ENCODE measurements at regions not wholly inside any gene's neighbourhood (a gene's known extent, or its start where the extent isn't known, plus 50 kb on each side); places are given as distances from the start of the nearest gene placed in this dataset.

DNA sequence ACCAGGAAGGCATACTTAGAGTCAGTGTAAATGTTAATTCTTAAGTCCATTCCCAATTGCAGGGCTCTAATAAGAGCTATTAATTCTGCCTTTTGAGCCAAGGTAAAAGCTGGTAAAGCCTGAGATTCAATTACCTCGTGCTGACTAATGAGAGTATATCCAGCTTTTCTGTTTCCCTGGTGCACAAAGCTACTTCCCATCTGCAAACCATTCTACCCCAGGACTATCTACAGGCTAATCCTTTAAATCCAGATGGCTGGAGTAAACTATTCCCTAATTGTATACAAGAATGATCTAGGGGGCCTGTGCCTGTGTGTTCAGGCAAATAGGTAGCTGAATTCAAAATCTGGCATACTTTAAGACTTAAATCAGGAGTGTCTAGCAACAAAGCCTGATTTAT lies 365.0 kb downstream of the GPM6A start:
- ATAC-seq (ENCODE audit: insufficient number of reproducible peaks, low FRiP score, low read depth) (no peak), DNase-seq (ENCODE audit: low spot score) (no peak)
- no peaks in the 10 kb centered on the region for H3K4me1 ChIP-seq (ENCODE audit: control insufficient read depth in 1 of 2, low read depth in 2 of 2)
- no peaks in the 10 kb centered on the region for H3K9me3 ChIP-seq
- H3K36me3 ChIP-seq: no peaks in the 10 kb centered on the region
- H3K4me3 ChIP-seq: no peak overlapping the region
- H3K27ac ChIP-seq: no peak overlapping the region
- TF ChIP-seq, protein P1, sequence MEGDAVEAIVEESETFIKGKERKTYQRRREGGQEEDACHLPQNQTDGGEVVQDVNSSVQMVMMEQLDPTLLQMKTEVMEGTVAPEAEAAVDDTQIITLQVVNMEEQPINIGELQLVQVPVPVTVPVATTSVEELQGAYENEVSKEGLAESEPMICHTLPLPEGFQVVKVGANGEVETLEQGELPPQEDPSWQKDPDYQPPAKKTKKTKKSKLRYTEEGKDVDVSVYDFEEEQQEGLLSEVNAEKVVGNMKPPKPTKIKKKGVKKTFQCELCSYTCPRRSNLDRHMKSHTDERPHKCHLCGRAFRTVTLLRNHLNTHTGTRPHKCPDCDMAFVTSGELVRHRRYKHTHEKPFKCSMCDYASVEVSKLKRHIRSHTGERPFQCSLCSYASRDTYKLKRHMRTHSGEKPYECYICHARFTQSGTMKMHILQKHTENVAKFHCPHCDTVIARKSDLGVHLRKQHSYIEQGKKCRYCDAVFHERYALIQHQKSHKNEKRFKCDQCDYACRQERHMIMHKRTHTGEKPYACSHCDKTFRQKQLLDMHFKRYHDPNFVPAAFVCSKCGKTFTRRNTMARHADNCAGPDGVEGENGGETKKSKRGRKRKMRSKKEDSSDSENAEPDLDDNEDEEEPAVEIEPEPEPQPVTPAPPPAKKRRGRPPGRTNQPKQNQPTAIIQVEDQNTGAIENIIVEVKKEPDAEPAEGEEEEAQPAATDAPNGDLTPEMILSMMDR (IDR thresholded peaks at IDR 0.05): no peak
- H3K27me3 ChIP-seq (replicated peaks; ENCODE audit: insufficient read depth): no peaks in the 10 kb centered on the region

DNA sequence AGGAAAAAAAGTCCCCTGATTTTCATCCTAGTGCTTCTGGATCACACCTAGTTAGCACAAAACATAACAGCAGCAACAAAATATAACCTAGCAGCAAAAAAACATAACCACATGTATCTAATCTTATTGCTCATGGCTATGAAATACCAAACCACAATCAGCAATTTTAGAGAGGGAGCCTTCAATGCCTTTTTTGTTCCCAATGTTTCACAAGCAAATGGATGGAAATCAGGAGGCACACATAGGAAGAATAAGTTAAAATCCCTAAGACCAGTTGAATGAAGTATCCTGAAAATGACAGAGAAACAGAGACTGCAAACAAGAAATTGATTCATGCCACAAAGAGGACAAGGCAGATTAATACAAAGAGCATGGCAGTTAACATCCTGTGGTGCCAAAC lies 361.6 kb downstream of the GPM6A start:
- H3K4me3 ChIP-seq: no peak overlapping the region
- H3K27me3 ChIP-seq (replicated peaks; ENCODE audit: insufficient read depth): no peaks in the 10 kb centered on the region
- no peaks in the 10 kb centered on the region for H3K36me3 ChIP-seq
- H3K4me1 ChIP-seq (ENCODE audit: control insufficient read depth in 1 of 2, low read depth in 2 of 2): no peaks in the 10 kb centered on the region
- no peak for DNase-seq (ENCODE audit: low spot score)
- no peak overlapping the region for H3K27ac ChIP-seq
- TF ChIP-seq, protein P1 (IDR thresholded peaks at IDR 0.05): no peak
- no peaks in the 10 kb centered on the region for H3K9me3 ChIP-seq
- ATAC-seq (ENCODE audit: insufficient number of reproducible peaks, low FRiP score, low read depth): no peak

DNA sequence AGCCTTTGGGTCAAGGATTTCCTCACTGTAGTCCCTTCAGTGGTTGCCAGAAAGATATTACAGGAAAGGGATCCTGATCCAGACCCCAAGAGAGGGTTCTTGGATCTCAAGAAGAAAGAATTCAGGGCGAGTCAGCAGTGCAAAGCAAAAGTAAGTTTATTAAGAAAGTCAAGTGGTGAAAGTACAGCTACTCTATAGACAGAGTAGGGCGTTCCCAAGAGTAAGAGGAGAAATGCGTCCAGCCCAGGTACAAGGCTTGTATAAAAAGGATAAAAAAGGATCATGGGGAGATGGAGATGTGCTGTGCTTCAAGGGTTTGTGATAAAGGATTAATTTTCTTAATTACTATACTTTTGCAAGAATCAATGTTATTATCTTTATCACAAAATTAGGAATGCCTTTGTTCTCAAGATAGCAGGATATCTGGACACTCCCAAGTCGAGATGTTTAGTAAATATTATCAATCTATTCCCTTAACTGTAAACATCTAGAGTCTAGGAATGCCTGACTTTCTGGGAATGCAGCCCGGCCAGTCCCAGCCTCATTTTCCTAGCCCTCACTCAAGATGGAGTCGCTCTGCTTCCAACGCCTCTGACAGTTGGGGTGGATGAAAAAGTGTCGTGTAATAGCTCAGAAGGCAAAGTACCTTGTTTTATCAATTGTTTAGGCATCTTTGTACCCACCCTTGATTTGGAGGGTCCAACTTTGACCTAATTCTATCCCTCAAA lies 360.7 kb downstream of the GPM6A start:
- no peaks in the 10 kb centered on the region for H3K36me3 ChIP-seq
- no peak overlapping the region for H3K4me3 ChIP-seq
- no peaks in the 10 kb centered on the region for H3K9me3 ChIP-seq
- no peak for ATAC-seq (ENCODE audit: insufficient number of reproducible peaks, low FRiP score, low read depth)
- TF ChIP-seq, protein P1 (IDR thresholded peaks at IDR 0.05): no peak
- no peaks in the 10 kb centered on the region for H3K4me1 ChIP-seq (ENCODE audit: control insufficient read depth in 1 of 2, low read depth in 2 of 2)
- H3K27ac ChIP-seq: no peak overlapping the region
- no peaks in the 10 kb centered on the region for H3K27me3 ChIP-seq (replicated peaks; ENCODE audit: insufficient read depth)
- no peak for DNase-seq (ENCODE audit: low spot score)

DNA sequence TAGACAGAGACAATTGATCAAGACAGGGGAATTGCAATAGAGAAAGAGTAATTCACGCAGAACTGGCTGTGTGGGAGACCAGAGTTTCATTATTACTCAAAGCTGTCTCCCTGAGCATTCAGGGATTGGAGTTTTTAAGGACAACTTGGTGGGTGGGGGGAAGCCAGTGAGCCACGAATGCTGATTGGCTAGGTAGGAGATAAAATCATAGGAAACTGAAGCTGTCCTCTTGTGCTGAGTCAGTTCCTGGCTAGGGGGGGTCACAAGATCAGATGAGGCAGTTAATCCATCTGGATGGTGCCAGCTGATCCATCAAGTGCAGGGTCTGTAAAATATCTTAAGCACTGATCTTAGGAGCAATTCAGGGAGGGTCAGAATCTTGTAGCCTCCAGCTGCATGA lies 358.6 kb downstream of the GPM6A start:
- DNase-seq (ENCODE audit: low spot score): no peak
- H3K4me1 ChIP-seq (ENCODE audit: control insufficient read depth in 1 of 2, low read depth in 2 of 2): no peaks in the 10 kb centered on the region
- no peak overlapping the region for H3K4me3 ChIP-seq
- ATAC-seq (ENCODE audit: insufficient number of reproducible peaks, low FRiP score, low read depth): no peak
- TF ChIP-seq, protein P1 (IDR thresholded peaks at IDR 0.05): no peak
- no peaks in the 10 kb centered on the region for H3K27me3 ChIP-seq (replicated peaks; ENCODE audit: insufficient read depth)
- H3K27ac ChIP-seq: no peak overlapping the region
- no peaks in the 10 kb centered on the region for H3K9me3 ChIP-seq
- H3K36me3 ChIP-seq: no peaks in the 10 kb centered on the region

DNA sequence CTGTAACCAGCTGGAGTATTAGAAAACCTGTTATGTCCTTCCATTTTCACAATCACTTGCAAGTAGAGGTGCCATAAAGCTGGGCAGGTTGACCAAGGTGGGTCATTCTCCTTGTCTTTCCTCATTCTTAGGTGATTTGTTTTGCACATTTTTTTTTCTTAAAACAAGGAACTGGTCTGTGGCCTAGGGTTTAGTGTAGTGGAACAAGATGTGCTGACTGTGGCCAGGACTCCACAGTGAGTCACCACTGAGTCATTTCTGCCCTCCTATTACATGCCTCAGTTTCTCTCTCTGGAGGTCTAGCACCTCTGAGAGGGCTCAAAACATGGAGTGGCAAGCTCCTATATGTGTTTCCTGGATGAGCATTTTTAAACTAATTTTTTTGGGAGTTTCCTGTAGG lies 355.9 kb downstream of the GPM6A start:
- Histone ChIP-seq H3K27me3 (replicated peaks; ENCODE audit: insufficient read depth) (no peaks in the 10 kb centered on the region), H3K4me3 (no peak overlapping the region), H3K36me3 (no peaks in the 10 kb centered on the region), H3K9me3 (no peaks in the 10 kb centered on the region), H3K4me1 (ENCODE audit: control insufficient read depth in 1 of 2, low read depth in 2 of 2) (no peaks in the 10 kb centered on the region), H3K27ac (no peak overlapping the region)
- TF ChIP-seq, protein P1 (IDR thresholded peaks at IDR 0.05): no peak
- ATAC-seq (ENCODE audit: insufficient number of reproducible peaks, low FRiP score, low read depth) (no peak), DNase-seq (ENCODE audit: low spot score) (no peak)
